ENCODE measurements at regions not wholly inside any gene's neighbourhood (a gene's known extent, or its start where the extent isn't known, plus 50 kb on each side); places are given as distances from the start of the nearest gene placed in this dataset.

DNA sequence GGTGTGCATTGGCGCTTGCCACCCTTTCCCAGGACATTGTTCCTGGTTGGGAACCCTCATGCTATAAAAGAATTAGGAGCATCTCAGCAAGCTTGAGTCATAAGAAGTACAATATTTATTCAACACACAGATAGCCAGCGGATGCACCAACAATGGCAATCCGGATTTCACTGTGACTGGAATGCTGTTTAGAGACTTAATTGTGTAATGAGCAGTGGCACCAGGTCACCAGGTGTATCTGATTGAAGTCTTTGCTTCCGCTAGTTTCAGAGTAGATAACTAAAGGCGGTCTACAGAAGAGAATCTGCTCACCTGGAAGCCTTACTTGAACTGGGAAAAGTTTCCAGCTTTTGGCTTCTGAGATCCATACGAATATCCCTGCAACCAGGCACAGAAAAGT, 772.3 kb upstream of the GHITM start:
- DNase-seq (ENCODE audit: low read depth) = no peak

DNA sequence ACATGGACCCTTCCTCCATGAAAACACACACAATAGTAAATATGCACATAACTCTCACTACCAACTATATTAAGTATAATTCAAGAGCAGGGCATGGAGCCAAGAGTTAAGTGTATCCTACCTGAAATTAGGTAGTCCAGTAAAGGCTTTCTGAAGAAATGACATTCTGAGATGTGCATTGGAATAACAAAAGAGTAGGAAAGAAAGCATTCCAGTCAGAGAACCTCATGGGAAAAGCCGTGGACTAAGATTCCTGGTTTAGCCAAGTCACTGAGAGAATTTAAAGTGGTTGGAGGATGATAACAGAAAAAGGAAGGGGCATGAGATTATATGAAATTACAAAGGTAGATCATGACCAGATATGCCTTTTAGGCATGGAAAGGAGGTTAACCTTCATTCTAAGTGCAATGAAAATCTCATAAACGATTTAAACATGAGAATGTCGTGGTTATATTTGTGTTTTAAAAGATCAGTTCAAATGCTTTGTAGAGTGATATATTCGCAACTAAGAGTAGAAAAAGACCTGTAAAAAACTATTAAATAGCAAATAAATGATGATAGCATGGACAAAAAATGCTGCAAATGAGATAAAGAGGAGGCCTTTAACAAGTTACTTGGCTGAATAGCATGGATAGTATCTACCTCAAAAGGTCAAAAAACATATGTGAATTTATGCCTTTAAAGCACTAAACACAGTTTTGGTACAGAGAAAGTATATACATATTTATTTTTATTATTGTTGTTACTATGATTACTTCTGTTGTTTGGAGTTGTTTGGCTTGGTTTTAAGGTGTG, 767.4 kb upstream of the GHITM start:
- no peak for DNase-seq (ENCODE audit: low read depth)

DNA sequence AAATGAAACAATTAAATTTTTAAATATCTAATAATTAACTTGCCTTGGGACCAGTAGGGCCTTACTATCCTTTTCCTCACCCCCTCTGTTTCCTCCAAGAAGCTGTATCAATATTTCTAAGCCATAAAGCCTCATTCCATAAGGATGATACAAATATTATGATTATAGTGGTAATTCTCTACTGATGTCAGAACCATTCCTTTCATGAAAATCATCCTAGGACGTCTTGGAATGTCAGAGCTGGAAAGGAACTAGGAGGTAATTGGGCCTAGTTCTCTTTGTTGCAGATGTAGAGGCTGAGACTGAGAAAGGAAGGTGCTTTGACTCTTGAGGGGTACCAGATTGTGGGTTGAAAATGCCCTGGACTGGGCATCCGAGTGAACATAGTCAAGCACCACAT, 766.7 kb upstream of the GHITM start:
- no peak for DNase-seq (ENCODE audit: low read depth)

DNA sequence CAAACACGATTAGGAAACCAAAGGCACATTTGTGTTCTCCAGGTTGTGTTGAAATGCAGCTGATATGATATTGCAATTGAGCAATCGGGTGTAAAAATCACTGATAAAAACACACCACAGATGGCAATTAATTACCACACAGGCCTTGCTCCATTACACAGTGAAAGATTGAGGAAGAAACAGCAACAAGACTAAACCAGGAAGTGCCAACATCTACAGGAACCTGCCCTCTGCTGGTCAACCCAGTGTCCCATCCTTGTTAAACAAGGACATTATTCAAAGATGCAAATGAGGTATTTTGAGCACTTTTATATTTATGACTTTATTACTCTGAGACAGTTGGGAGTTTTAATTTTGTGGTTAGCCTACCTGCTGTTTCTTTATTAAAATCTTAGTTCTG, 765.6 kb upstream of the GHITM start:
- no peak for DNase-seq (ENCODE audit: low read depth)

DNA sequence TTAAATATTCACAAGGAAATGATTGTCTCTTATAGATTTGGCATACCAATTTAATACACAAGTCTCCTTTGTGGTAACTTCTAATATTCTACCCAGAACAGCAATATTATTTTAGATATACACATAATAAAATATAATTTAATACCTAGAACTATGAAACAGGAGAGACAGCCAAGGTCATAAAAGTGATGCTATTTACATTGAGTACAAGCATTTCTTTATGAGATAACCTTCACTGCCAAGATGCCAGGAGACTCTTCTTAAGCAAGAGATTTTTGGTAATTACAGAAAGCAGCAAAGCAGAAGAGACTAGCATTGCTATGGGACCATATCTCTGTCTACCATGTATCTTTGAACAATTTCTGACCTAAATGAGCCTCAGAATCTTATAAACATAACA, 764.6 kb upstream of the GHITM start:
- DNase-seq (ENCODE audit: low read depth) = no peak

DNA sequence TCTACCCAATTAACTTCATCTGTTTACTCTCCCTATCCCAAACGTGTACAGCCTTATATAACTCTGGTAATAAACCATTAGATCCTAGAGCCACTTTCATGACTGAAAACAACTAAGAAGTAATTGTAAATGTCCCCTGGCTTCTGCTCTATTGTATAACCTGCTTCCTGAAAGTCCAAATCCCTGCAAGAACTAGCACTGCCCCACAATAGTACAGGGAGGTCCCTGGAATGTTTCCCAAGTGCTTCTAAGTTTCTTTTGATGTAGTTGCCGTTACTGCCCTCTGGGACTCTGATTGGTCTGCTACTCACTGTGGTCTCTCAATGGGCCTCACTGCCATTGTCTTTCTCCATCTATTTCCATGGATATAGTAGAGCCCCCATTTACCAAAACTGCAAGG, 764.0 kb upstream of the GHITM start:
- no peak for DNase-seq (ENCODE audit: low read depth)

DNA sequence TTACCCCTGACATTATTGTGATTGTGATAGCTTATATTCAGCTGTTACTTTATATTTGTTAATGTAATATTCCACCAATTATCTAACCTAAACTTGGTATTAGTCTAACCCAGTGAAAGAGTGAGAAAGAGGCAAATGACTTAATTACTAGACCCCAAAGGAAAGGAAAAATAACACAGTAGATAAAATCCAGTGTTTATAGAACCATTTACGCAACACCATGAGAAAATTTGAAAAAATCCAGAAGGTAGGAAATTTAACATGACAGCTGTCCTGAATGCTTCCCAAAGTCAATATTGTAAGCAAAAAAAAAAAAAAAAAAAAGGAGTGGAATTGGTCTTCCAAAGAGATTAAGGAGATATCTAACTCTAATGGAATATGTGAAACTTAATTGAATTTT, 741.5 kb upstream of the GHITM start:
- no peak for DNase-seq (ENCODE audit: low read depth)

DNA sequence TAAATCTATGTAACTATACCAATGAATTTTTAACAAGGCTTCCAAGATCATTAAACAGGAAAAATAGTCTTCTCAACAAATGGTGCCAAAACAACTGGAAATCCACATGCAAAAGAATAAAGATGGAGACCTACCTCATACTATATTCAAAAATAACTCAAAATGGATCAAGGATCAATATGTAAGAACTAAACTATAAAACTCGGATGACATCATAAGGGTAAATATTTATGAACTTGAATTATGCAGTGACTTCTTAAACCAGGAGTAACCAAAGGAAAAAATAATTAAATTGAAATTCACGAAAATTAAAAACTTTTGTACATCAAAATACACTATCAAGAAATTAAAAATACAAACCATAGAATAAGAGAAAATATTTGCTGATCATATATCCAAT, 728.7 kb upstream of the GHITM start:
- no peak for DNase-seq (ENCODE audit: low read depth)

DNA sequence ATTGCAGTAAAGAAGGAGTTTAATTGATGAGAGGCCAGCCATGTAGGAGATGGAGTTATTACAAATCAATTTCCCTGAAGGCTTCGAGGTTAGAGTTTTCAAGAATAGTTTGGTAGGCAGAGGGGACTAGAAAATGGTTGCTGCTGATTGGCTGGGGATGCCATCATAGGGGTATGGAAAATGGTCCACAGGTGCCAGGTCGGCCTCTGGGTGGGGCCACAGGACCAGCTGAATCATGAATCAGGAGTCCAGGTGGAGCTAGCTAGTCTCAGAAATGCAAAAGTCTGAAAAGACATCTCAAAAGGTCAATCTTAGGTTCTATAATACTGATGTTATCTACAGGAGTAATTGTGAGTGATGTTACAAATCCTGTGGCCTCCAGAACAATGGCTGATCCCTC, 714.0 kb upstream of the GHITM start:
- DNase-seq (ENCODE audit: low read depth) = no peak

DNA sequence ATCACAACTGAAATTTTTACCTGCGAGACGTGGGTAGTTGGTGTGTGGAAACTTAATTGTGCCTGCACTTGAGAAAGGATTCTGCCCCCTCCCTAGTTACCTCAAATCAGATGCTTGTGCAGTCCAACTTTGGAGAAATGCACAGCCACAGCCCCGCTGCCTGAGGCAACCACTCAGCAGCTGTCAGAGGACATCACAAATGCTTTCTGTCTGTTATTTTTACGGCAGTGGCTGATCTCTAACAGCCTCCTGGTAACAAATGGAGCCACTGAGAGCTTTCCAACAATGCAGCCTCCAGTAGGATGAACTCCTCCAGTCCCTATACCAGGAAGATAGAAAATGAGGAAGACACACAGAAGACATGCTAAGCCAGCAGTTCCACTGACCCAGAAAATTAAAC, 712.2 kb upstream of the GHITM start:
- DNase-seq (ENCODE audit: low read depth) = no peak

DNA sequence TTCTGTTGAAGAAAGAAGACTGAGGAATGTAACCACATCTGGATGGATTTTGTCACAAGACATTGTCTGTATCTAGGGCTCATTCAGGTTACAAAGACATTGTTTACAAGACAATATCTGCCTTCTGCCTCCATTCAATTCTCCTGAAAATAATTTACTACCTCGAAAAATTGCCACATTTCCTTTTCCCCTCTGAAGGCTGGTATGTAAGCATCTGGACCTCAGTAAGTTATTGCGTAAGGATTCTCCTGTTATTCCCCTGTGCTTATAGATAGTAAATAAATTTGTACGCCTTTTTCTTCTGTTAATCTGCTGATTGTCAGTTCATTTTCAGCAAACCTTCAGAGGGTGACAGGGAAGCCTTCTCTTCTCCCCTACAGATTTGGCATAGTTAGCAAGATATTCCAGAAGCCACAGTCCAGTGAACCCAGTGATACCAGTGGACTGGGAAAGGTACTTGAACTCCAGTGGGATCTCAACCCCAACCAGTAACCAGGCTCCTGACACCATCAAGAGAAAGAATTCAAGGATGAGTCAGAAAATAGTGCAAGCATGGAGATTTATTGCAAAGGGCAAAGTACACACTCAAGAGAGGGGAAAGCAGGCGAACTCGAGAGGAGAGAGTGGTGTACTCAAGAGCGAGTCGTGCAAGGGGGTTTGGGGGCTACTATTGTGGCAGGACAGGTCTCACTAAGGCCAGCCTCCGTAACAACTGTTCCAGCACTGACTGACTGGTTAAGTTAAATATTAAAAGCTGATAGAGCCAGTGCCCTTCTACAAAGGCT, 706.9 kb upstream of the GHITM start:
- no peak for DNase-seq (ENCODE audit: low read depth)

DNA sequence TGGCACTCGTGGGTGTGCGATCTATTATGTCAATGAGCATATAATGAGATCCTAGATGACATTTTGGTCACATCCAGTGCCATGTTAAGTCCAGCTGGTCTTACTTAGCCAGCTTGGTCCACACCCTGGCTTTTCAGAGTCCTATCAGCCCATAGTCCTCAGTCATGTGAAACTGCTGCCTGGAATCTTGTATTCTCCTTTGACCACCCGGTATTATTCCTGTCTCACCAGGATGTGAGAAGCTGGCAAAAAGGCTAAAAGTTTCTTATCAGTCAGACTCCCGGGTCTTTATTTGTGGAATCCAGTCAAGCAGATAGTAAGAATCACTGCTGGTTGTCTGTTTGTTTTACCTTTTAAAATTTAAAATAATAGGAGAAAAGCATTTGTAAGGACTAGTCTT, 705.6 kb upstream of the GHITM start:
- no peak for DNase-seq (ENCODE audit: low read depth)

DNA sequence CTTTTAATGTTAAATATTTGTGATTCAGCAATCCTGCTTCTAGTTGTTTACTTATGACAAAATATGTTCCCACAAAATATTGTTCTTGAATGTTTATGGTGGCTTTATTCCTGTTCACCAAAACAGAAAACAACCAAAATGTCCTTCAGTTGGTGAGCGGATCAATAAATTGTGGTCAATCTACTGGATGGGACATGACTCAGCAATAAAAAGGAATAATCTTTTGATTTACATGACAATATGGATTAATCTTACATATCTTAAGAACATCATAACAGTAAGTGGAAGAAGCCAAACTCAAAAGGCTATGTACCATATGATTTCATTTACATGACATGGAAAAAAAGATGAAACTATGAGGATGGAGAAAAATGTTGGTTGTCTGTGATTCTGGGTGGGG, 691.3 kb upstream of the GHITM start:
- DNase-seq (ENCODE audit: low read depth) = no peak

DNA sequence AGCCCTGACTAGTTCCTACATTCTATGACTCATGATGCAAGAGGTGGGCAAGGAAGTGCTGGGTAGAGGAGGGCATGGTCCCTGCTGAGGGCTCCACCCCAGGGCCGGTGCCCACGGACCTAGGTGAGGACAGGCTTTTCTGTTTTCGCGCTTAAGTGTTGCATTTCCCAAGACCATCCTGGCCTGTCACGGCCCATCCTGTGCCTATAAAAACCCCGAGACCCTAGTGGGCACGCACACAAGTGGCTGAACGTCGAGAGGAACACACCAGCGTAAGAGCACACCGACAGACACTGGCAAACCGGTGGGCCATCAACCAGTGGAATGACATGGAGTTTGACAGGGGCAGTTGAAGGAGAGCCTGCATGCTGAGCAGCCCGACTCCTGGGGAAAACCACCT, 680.7 kb upstream of the GHITM start:
- no peak for DNase-seq (ENCODE audit: low read depth)

DNA sequence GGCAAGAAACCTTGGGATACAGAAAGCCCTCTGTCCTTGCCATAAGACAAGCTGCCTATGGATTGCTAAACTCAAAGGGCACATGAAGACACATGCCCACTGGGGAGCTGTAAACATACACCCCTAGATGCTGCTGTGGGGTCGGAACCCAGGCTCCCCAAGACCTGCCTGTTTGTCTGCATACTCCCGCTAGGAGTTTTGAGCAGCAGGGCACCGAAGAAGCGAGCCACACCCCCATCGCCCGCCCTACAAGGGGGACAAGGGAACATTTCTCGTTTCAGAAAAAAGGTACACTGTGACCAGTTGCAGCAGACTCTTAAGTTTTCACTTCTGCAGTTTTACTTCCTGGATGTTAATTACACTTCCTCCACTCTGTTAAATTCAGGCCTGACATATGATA, 680.2 kb upstream of the GHITM start:
- DNase-seq (ENCODE audit: low read depth) = no peak

DNA sequence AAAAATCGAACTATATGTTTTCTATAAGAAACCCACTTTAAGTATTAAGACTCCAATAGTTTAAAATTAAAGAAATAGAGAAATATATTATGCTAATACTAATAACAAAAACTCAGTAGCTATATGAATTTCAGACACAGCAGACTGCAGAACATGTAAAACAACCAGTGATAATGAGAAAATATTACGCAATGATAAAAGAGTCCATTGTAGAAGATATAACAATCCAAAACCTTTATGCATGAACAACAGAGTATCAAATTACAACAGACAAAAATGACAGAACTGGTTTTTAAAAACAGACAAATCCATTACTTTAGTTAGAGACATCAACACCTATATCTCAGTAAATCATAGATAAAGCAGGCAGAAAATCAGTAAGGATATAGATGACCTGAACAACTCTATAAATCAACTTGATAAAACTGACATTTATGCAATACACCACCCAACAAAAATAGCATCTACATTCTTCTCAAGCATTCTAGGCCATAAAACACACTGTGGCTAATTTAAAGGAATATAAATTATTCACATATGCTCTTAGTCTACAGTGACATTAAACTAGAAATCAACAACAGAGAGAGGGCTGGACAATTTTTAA, 669.5 kb upstream of the GHITM start:
- no peak for DNase-seq (ENCODE audit: low read depth)

DNA sequence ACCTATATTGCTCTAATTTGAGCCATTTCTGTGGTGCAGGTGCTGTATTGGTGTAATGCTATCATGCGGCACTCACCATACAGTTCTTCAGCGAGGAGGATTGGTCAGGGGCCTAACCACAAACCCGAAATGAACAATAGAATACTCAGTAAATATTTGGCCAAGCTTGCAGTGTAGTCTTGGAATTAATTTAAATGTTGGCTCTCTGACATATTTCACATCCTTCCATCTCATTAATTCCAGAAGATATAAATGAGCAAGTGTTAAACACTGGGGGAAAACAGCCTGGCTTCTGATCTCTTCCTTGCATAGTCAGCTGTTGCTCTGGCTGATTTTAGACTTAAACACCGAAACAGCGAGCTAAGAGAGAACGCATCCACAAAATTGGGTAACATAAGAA, 663.1 kb upstream of the GHITM start:
- DNase-seq (ENCODE audit: low read depth) = no peak

DNA sequence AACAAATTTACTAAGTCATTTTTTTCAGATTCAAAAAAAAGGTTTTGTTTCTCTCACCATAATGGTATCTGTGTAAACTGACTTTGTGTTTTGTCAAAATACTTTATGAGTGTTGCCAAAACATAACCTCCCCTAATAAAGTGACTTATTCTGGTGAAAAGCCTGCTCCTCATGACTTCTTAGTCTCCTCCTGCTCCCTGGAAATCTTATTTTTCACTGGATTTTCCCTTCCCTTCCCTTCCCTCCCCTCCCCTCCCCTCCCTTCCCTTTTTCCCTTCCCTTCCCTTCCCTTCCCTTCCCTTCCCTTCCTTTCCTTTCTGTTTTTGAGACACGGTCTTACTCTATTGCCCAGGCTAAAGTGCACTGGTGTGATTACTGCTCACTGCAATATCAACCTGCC, 650.1 kb upstream of the GHITM start:
- DNase-seq (ENCODE audit: low read depth) = no peak

DNA sequence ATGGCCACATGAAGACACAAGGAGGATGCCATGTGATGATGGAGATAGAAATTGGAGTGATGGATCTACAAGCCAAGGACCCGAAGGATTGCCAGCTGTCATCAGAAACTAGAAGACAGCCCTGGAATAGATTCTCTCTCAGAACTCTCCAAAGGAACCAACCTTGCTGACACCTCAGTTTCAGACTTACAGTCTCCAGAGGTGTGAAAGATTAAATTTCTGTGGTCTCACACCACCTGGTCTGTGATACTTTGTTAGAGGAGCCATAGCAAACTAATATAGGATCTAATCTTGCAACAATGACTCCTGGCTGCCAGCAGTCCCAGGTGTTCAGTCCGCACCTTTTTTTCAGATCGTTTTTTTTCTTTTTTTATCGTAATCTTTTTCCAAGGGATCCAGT, 647.3 kb upstream of the GHITM start:
- no peak for DNase-seq (ENCODE audit: low read depth)

DNA sequence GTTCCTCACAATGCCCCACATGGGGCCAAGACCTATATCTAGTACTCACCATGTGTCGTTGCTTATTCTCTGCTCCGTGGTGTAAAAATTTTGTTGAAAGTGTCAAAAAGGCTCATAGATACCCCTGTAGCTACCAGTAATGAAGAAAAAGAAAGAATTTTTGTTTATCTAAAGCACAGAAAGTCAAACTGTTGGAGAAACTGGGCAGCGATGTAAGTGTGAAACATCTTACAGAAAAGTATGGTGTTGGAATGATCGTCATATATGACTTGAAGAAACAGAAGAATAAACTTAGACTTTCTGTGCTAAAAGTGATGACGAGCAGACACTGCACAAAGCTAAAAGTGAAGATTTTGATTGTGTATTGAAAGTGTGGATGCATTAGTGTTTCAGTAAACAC, 626.6 kb upstream of the GHITM start:
- no peak for DNase-seq (ENCODE audit: low read depth)

DNA sequence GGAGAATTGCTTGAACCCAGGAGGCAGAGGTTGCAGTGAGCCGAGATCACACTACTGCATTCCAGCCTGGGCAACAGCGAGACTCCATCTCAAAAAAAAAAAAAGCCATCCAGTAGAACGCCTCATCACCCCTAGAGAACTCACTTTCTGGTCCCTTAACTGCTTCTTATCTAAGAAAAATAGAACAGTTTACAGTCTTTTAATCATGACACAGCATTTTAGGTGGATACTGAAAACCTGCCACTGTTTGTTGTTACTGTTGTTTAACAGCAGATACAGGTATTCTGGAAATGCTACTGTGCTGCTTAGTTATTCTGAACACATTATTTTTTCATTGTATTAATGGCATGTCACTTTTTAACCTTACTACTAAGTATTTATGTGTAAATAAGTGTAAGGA, 624.3 kb upstream of the GHITM start:
- no peak for DNase-seq (ENCODE audit: low read depth)

DNA sequence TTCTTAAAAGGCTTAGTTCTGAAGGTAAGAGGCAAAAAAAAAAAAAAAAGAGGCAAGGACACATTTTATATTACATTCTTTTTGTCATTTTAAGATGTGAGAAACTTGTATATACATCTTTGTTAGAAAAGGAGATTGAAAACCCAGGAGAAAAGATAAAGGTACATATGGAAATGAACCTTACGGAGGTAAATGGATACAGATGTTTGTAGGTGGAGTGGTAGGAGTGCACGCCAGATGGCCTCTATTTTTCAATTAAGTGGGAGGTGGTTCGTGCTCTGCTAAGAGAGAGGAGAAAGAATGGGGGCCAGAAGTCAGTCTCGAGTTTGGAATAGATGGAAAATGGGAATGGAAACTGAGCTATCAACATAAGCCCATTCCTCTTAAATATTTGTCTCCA, 622.5 kb upstream of the GHITM start:
- DNase-seq (ENCODE audit: low read depth) = no peak

DNA sequence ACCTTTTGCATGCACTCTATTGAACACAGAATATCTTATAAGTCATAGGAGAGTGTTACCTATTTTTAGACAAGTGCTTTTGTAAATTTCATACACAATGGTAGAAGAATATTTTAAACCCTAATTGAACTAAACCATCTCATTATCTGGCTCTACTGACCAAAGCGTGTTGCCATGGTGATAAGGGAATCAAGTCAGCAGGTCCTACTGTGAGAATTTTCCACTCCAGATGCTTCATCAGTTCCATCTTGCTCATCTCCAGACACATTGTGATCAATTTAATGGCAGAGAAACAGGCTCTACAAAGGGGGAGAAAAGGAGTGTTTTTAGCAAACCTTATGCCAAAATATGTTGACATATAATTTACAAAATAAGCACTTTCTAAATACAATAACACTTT, 621.9 kb upstream of the GHITM start:
- no peak for DNase-seq (ENCODE audit: low read depth)

Measured in stimulated activated CD8-positive, alpha-beta memory T cell treated with anti-CD3 and anti-CD28 coated beads, Interleukin-4, amount 100 ng/mL, for 24 hours (primary cell).